K562 (cell line): ENCODE measurements at regions not wholly inside any gene's neighbourhood (a gene's known extent, or its start where the extent isn't known, plus 50 kb on each side); places are given as distances from the start of the nearest gene placed in this dataset.

Experiments used
- ATAC-seq: fragments of 200-7000 bp; cut with Tn5 transposase; 3 replicates; pipeline ENCODE4 v1.9.1; 2020; ENCODE audit warnings: moderate library complexity
- BruUV-seq: library from RNA; stranded (reverse); fragments of 400-500 nt; replicated peaks from 2 replicates; lab custom pipeline; 2021; lab: Mats Ljungman, UMichigan
- CTCF ChIA-PET: fragments of 300-600 bp; formaldehyde crosslinking; extraction: SDS; loops from one replicate; lab custom pipeline; 2021; ENCODE audit warnings: low intra/inter-chr PET ratio; lab: Yijun Ruan, JAX
- POLR2A ChIA-PET: fragments of 300-600, 350-650 bp; sonication (Branson Sonifier 250); formaldehyde crosslinking; extraction: SDS; loops from one replicate; lab custom pipeline; 2021; ENCODE audit warnings: antibody characterized with exemption, inconsistent platforms; lab: Yijun Ruan, JAX
- DNase-seq, 4 experiments: peaks; one replicate each; pipeline versions ENCODE4 v3.0.0 to v3.0.0-alpha.2; 2011 to 2018; ENCODE audit warnings: low spot score in 3 of 4, mixed read lengths in 3 of 4; ENCODE audit errors: extremely low read depth in 1 of 4
- FAIRE-seq: peaks from 2 replicates; lab custom pipeline; 2011; peaks lifted over from hg19 to GRCh38; lab: Jason Lieb, UNC
- H2AFZ ChIP-seq: 2 replicates; pipeline ENCODE4 v1.6.0; 2011; ENCODE audit warnings: low read depth, low read length, control low read depth, inconsistent platforms
- H3K27ac ChIP-seq: fragments of 200-600 bp; 3 replicates; pipeline ENCODE4 v1.8.0; 2011; ENCODE audit warnings: low read depth, mild to moderate bottlenecking, control low read depth, inconsistent platforms, low read length, moderate library complexity, mixed read lengths; ENCODE audit errors: extremely low read depth
- H3K27me3 ChIP-seq, 2 experiments: fragments of 300-600 bp in 1 of 2; 2 replicates in 1 of 2; 3 replicates in 1 of 2; pipeline versions ENCODE4 v1.6.0 to v1.8.0; 2011; ENCODE audit warnings: inconsistent platforms in 2 of 2, low read length in 2 of 2, mild to moderate bottlenecking in 1 of 2, mixed read lengths in 1 of 2, moderate library complexity in 1 of 2; ENCODE audit not compliant: control insufficient read depth in 2 of 2, insufficient read depth in 2 of 2
- H3K36me3 ChIP-seq: fragments of 300-600 bp; 3 replicates; pipeline ENCODE4 v1.8.0; 2011; ENCODE audit warnings: mild to moderate bottlenecking, low read length, inconsistent platforms; ENCODE audit not compliant: control insufficient read depth, insufficient read depth
- H3K4me1 ChIP-seq, 2 experiments: fragments of 200-600 bp in 1 of 2; replicated peaks in 1 of 2; 2 replicates in 1 of 2; 3 replicates in 1 of 2; pipeline versions ENCODE4 v1.5.1 to v1.8.0; 2011; ENCODE audit warnings: inconsistent platforms in 2 of 2, low read length in 2 of 2, mild to moderate bottlenecking in 1 of 2, mixed read lengths in 1 of 2, moderate library complexity in 1 of 2; ENCODE audit not compliant: control insufficient read depth in 2 of 2, insufficient read depth in 2 of 2
- H3K4me2 ChIP-seq: 2 replicates; pipeline ENCODE4 v1.6.1; 2011; ENCODE audit warnings: low read length, control low read depth, inconsistent platforms, mixed read lengths; ENCODE audit not compliant: insufficient read depth
- H3K4me3 ChIP-seq: fragments of 200-600 bp; sonication (generic), shearing (Covaris generic); 2 replicates; pipeline ENCODE4 v1.5.1; 2016; ENCODE audit warnings: control low read depth, inconsistent platforms
- H3K79me2 ChIP-seq: fragments of 200-600 bp; 3 replicates; pipeline ENCODE4 v1.8.0; 2011; ENCODE audit warnings: low read length, inconsistent platforms; ENCODE audit not compliant: control insufficient read depth, insufficient read depth
- H3K9ac ChIP-seq, 2 experiments: 2 replicates each; pipeline versions ENCODE4 v1.6.0 to v1.6.1; 2011; ENCODE audit warnings: low read depth in 2 of 2, low read length in 2 of 2, control low read depth in 1 of 2, inconsistent platforms in 1 of 2, mild to moderate bottlenecking in 1 of 2, mixed read lengths in 1 of 2; ENCODE audit not compliant: insufficient read depth in 1 of 2
- H3K9me1 ChIP-seq: one replicate; pipeline ENCODE4 v1.6.0; 2011; ENCODE audit warnings: inconsistent platforms, mild to moderate bottlenecking, low read length, moderate library complexity; ENCODE audit not compliant: control insufficient read depth, insufficient read depth
- H3K9me3 ChIP-seq: replicated peaks from 2 replicates; pipeline ENCODE4 v1.5.1; 2011; ENCODE audit warnings: low read depth, low read length, inconsistent platforms; ENCODE audit not compliant: control insufficient read depth, insufficient read depth
- H4K20me1 ChIP-seq: replicated peaks from 2 replicates; pipeline ENCODE4 v1.6.1; 2011; ENCODE audit warnings: low read length, inconsistent platforms, mixed read lengths; ENCODE audit not compliant: control insufficient read depth, insufficient read depth
- ARHGAP35 ChIP-seq: fragments of 450-650 bp; IDR thresholded peaks from 2 replicates; pipeline ENCODE4 v1.6.1; 2018; ENCODE audit not compliant: partially characterized antibody
- ASH1L ChIP-seq: fragments of 450-650 bp; IDR thresholded peaks from 2 replicates; pipeline ENCODE4 v1.6.1; 2018; ENCODE audit warnings: borderline replicate concordance, mild to moderate bottlenecking, low read depth; ENCODE audit not compliant: partially characterized antibody
- ATF1 ChIP-seq, 2 experiments: fragments of 450-650 bp in 1 of 2; IDR thresholded peaks; 2 replicates each; pipeline ENCODE4 v1.6.1; 2016; ENCODE audit warnings: missing compliant biosample characterization in 1 of 2, missing genetic modification characterization in 1 of 2
- BACH1 ChIP-seq: fragments of 200-800 bp; sonication (Bioruptor generic); IDR thresholded peaks from 2 replicates; pipeline ENCODE4 v1.6.1; 2016; ENCODE audit warnings: missing genetic modification characterization, missing compliant biosample characterization
- HNRNPLL ChIP-seq: fragments of 200-400 bp; formaldehyde crosslinking; IDR thresholded peaks from 2 replicates; pipeline ENCODE4 v1.6.1; 2017; ENCODE audit warnings: low read length, low read depth, mild to moderate bottlenecking; ENCODE audit not compliant: poor library complexity, severe bottlenecking
- KAT7 ChIP-seq: sonication (generic); formaldehyde crosslinking; IDR thresholded peaks from 2 replicates; pipeline ENCODE4 v1.8.0; 2022; ENCODE audit warnings: missing genetic modification reagents, mild to moderate bottlenecking, borderline replicate concordance
- KLF1 ChIP-seq: fragments of 450-650 bp; IDR thresholded peaks from 2 replicates; pipeline ENCODE4 v1.6.1; 2016; ENCODE audit warnings: missing genetic modification characterization, missing compliant biosample characterization
- MLX ChIP-seq, 2 experiments: fragments of 450-650 bp in 1 of 2; sonication (generic) in 1 of 2; formaldehyde crosslinking; conservative IDR thresholded peaks; 2 replicates each; pipeline versions ENCODE4 v1.4.0 to v1.8.1; 2020 to 2022; ENCODE audit warnings: mild to moderate bottlenecking in 1 of 2, missing genetic modification reagents in 1 of 2
- NFYB ChIP-seq: IDR thresholded peaks from 2 replicates; pipeline ENCODE4 v1.6.1; 2011; ENCODE audit warnings: mild to moderate bottlenecking, moderate library complexity; ENCODE audit not compliant: insufficient read length; ENCODE audit errors: extremely low read depth
- NR2C2 ChIP-seq, 2 experiments: fragments of 200-800 bp in 1 of 2; sonication (Bioruptor generic) in 1 of 2; sonication (generic) in 1 of 2; formaldehyde crosslinking in 1 of 2; IDR thresholded peaks; 2 replicates each; pipeline versions ENCODE4 v1.6.1 to v1.8.0; 2016 to 2022; ENCODE audit warnings: mild to moderate bottlenecking in 1 of 2, missing compliant biosample characterization in 1 of 2, missing genetic modification characterization in 1 of 2, missing genetic modification reagents in 1 of 2
- PCBP1 ChIP-seq: fragments of 200-400 bp; formaldehyde crosslinking; IDR thresholded peaks from 2 replicates; pipeline ENCODE4 v1.6.1; 2018; ENCODE audit warnings: mild to moderate bottlenecking, low read depth, low read length; ENCODE audit not compliant: poor library complexity, severe bottlenecking
- PRPF4 ChIP-seq: fragments of 200-400 bp; formaldehyde crosslinking; IDR thresholded peaks from one replicate; pipeline ENCODE4 v1.6.1; 2017; ENCODE audit warnings: low read length, low read depth, mild to moderate bottlenecking; ENCODE audit not compliant: insufficient read depth, poor library complexity, severe bottlenecking
- TEAD2 ChIP-seq: fragments of 450-650 bp; IDR thresholded peaks from 2 replicates; pipeline ENCODE4 v1.6.1; 2016; ENCODE audit warnings: missing genetic modification characterization, control low read depth, missing compliant biosample characterization
- ZNF699 ChIP-seq: fragments of 250-450 bp; sonication (Bioruptor Pico); IDR thresholded peaks from 2 replicates; pipeline ENCODE4 v1.8.0; 2021; ENCODE audit warnings: mild to moderate bottlenecking, moderate library complexity; ENCODE audit not compliant: insufficient replicate concordance
- WGBS: fragments of 100-300 bp; shearing (Covaris generic); methylation state at CpG from one replicate; pipeline ENCODE4 v1.1.6; 2016; ENCODE audit warnings: low coverage, mixed read lengths; ENCODE audit not compliant: insufficient coverage; ENCODE audit errors: missing lambda C conversion rate; 5-methylcytosine and 5-hydroxymethylcytosine counted together
- in situ Hi-C: fragments of 300-500 bp; cut with MboI; formaldehyde crosslinking; loops from 4 replicates; pipeline ENCODE4 v1.15.0; 2018; ENCODE audit warnings: inconsistent platforms, mixed read lengths
- intact Hi-C: fragments of 100-400 bp; cut with micrococcal nuclease; formaldehyde crosslinking; loops from 2 replicates; pipeline ENCODE4 v1.14.2; 2022
- TF ChIP-seq, protein P1 (sequence below): fragments of 450-650 bp; IDR thresholded peaks from 2 replicates; pipeline ENCODE4 v1.6.1; 2017; ENCODE audit warnings: mild to moderate bottlenecking, moderate library complexity
- TF ChIP-seq, protein P2 (sequence below): fragments of 450-650 bp; formaldehyde crosslinking; IDR thresholded peaks from 2 replicates; pipeline ENCODE4 v1.4.0; 2020; ENCODE audit warnings: mild to moderate bottlenecking, moderate library complexity

GRCh38 chr13:63163903-63164302 lies 1748.3 kb upstream of the PCDH20 start (continued):
- no peak for TF ChIP-seq ARHGAP35
- TF ChIP-seq HNRNPLL: no peak
- TF ChIP-seq, protein P1, sequence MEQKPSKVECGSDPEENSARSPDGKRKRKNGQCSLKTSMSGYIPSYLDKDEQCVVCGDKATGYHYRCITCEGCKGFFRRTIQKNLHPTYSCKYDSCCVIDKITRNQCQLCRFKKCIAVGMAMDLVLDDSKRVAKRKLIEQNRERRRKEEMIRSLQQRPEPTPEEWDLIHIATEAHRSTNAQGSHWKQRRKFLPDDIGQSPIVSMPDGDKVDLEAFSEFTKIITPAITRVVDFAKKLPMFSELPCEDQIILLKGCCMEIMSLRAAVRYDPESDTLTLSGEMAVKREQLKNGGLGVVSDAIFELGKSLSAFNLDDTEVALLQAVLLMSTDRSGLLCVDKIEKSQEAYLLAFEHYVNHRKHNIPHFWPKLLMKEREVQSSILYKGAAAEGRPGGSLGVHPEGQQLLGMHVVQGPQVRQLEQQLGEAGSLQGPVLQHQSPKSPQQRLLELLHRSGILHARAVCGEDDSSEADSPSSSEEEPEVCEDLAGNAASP: no peak
- TF ChIP-seq, protein P2, sequence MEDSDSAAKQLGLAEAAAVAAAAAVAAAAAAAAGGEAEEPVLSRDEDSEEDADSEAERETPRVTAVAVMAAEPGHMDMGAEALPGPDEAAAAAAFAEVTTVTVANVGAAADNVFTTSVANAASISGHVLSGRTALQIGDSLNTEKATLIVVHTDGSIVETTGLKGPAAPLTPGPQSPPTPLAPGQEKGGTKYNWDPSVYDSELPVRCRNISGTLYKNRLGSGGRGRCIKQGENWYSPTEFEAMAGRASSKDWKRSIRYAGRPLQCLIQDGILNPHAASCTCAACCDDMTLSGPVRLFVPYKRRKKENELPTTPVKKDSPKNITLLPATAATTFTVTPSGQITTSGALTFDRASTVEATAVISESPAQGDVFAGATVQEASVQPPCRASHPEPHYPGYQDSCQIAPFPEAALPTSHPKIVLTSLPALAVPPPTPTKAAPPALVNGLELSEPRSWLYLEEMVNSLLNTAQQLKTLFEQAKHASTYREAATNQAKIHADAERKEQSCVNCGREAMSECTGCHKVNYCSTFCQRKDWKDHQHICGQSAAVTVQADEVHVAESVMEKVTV: no peak

GRCh38 chr13:63161219-63161618 lies 1745.6 kb upstream of the PCDH20 start:
- TF ChIP-seq KAT7 (CRISPR knock-in tag): no peak
- TF ChIP-seq PRPF4: no peak
- no peak for TF ChIP-seq ATF1 (CRISPR knock-in tag; IDR thresholded peaks at IDR 0.05)
- TF ChIP-seq ATF1 (tag; IDR thresholded peaks at IDR 0.05): no peak
- no peak for TF ChIP-seq ZNF699 (CRISPR knock-in tag)
- no peak for TF ChIP-seq TEAD2 (tag)
- TF ChIP-seq MLX (CRISPR knock-in tag; conservative IDR thresholded peaks at IDR 0.05): no peak
- TF ChIP-seq BACH1 (tag): no peak
- TF ChIP-seq PCBP1: no peak
- no peak for TF ChIP-seq NR2C2 (CRISPR knock-in tag; IDR thresholded peaks at IDR 0.05)
- no peak for TF ChIP-seq NR2C2 (tag; IDR thresholded peaks at IDR 0.05)
- TF ChIP-seq KLF1 (tag): no peak
- no peak for TF ChIP-seq ASH1L
- no peak for TF ChIP-seq NFYB
- Histone ChIP-seq H3K4me1 (no peaks in the 10 kb centered on the region), H3K27me3 (no peaks in the 10 kb centered on the region), H3K4me2 (no peak overlapping the region), H3K9me3 (no peaks in the 10 kb centered on the region), H3K4me3 (no peak overlapping the region), H3K9me1 (no peaks in the 10 kb centered on the region), H2AFZ (no peak overlapping the region), H3K9ac (no peak overlapping the region), H3K27ac (no peak overlapping the region), H3K79me2 (no peaks in the 10 kb centered on the region), H3K36me3 (no peaks in the 10 kb centered on the region), H4K20me1 (no peaks in the 10 kb centered on the region)
- CTCF ChIA-PET: no interaction called here
- POLR2A ChIA-PET: no interaction called here
- FAIRE-seq (no peak), DNase-seq (no peak), ATAC-seq (no peak)
- intact Hi-C loops: no loop called here
- in situ Hi-C loops: no loop called here
- BruUV-seq: no TSS peak
- WGBS: 0% methylated on average over 1 of the region's 1 CpG
